ENCODE measurements at regions not wholly inside any gene's neighbourhood (a gene's known extent, or its start where the extent isn't known, plus 50 kb on each side); places are given as distances from the start of the nearest gene placed in this dataset.
"Not testable (repeated sequence)": the region's sequence is repeated elsewhere in the genome, so short reads cannot be mapped to it uniquely, and the experiment has no call there.

- DNase-seq; CTCF ChIA-PET; H3K4me1 Mint-ChIP-seq (ENCODE audit: low read depth); H3K36me3 Mint-ChIP-seq; H3K4me3 Mint-ChIP-seq; POLR2A ChIA-PET; H3K27ac Mint-ChIP-seq; H3K27me3 Mint-ChIP-seq; H3K9me3 Mint-ChIP-seq; intact Hi-C loops (cut with micrococcal nuclease): not testable (repeated sequence)
Observed at GRCh38 chr3:144023543-144023942, 51.9 kb downstream of the DIPK2A start.

DNA sequence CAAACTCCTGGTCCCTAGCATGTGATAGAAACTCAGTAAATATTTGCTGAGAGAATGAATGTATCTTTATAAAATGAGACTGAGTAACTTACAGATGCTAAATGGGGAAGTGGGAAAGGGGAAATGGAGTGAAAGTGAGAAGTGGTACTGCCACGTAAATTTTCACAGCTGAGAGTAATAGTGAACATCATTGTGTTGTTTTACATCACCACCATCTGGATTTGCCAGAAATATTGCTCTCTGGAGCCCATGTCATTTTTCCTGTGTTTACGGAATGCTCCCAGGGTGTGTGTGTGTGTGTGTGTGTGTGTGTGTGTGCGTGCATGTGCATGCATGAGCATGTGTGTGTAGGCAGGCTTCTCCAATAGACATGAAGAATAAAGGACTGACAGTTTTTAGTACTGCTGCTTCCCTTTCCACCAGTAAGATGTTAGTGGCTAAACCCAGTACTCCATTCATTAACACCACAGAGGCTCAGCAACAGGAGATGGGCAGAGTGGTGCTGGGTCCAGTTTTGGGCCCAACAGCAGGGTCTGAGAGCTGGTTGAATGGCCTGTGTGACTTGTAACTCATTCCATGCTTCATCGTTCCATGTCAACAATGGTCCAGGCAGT, 57.3 kb downstream of the DIPK2A start:
- Mint-ChIP-seq H3K9me3 (no peaks in the 10 kb centered on the region), H3K27ac (no peak overlapping the region), H3K4me3 (no peak overlapping the region), H3K27me3 (peaks cover 1% of the 10 kb centered on the region), H3K36me3 (no peaks in the 10 kb centered on the region), H3K4me1 (ENCODE audit: low read depth) (peaks cover 6% of the 10 kb centered on the region)
- ChIA-PET POLR2A (no interaction called here), CTCF (no interaction called here)
- DNase-seq: no peak
- intact Hi-C loops (cut with micrococcal nuclease): no loop called here

GRCh38 chr3:144029769-144030168, 58.1 kb downstream of the DIPK2A start:
- no peak for DNase-seq
- ChIA-PET POLR2A (no interaction called here), CTCF (no interaction called here)
- no peaks in the 10 kb centered on the region for H3K36me3 Mint-ChIP-seq
- H3K27me3 Mint-ChIP-seq: no peaks in the 10 kb centered on the region
- peaks cover 6% of the 10 kb centered on the region for H3K4me1 Mint-ChIP-seq (ENCODE audit: low read depth)
- no peak overlapping the region for H3K27ac Mint-ChIP-seq
- intact Hi-C loops (cut with micrococcal nuclease): no loop called here
- H3K9me3 Mint-ChIP-seq: no peaks in the 10 kb centered on the region
- H3K4me3 Mint-ChIP-seq: no peak overlapping the region

- Mint-ChIP-seq H3K36me3 (no peaks in the 10 kb centered on the region), H3K27me3 (no peaks in the 10 kb centered on the region), H3K4me3 (no peak overlapping the region), H3K27ac (no peak overlapping the region), H3K9me3 (no peaks in the 10 kb centered on the region), H3K4me1 (ENCODE audit: low read depth) (peaks cover 6% of the 10 kb centered on the region)
- intact Hi-C loops (cut with micrococcal nuclease): loop anchor here (2.0 kb wide), 1 partner anchor 61 kb away; the partner anchor contains the start of gene DIPK2A
- DNase-seq: no peak
- CTCF ChIA-PET: no interaction called here
- POLR2A ChIA-PET: no interaction called here
Observed at GRCh38 chr3:144031938-144032337, 60.3 kb downstream of the DIPK2A start.

- no peak for DNase-seq
- Mint-ChIP-seq H3K27me3 (no peaks in the 10 kb centered on the region), H3K36me3 (no peaks in the 10 kb centered on the region), H3K4me3 (no peak overlapping the region), H3K9me3 (no peaks in the 10 kb centered on the region), H3K4me1 (ENCODE audit: low read depth) (peaks cover 6% of the 10 kb centered on the region), H3K27ac (no peak overlapping the region)
- intact Hi-C loops (cut with micrococcal nuclease): loop anchor here (2.0 kb wide), 1 partner anchor 62 kb away; the partner anchor contains the start of gene DIPK2A
- ChIA-PET CTCF (no interaction called here), POLR2A (interaction anchor here (1.0 kb wide), 1 partner anchor 60 kb away, joined by 3 read pairs; no protein-coding TSS in a partner anchor)
Observed at GRCh38 chr3:144032531-144033239, 61.1 kb downstream of the DIPK2A start.

DNA sequence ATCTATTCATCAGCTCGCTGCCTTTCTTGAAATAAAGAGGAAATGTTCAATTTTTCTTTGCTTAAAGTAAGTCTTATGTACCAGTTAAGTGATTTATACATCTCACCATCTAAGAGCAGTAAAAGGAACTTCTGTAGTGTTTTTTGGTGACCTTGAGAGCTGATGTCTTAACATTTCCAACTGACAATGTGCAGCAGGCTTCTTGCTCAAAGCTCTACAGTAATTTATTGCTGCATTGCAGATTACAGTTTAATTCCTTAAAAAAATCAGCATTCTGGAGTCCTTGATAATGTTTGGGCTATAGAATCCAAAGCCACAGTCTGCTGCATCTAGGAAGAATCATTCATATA, 61.6 kb downstream of the DIPK2A start:
- Mint-ChIP-seq H3K4me1 (ENCODE audit: low read depth) (peaks cover 6% of the 10 kb centered on the region), H3K4me3 (no peak overlapping the region), H3K36me3 (no peaks in the 10 kb centered on the region), H3K27me3 (no peaks in the 10 kb centered on the region), H3K27ac (no peak overlapping the region), H3K9me3 (no peaks in the 10 kb centered on the region)
- POLR2A ChIA-PET: interaction anchor here (1.0 kb wide), 1 partner anchor 61 kb away, joined by 3 read pairs; no protein-coding TSS in a partner anchor
- intact Hi-C loops (cut with micrococcal nuclease): loop anchor here (2.0 kb wide), 1 partner anchor 62 kb away; the partner anchor contains the start of gene DIPK2A
- CTCF ChIA-PET: no interaction called here
- no peak for DNase-seq

- H3K27ac Mint-ChIP-seq: no peak overlapping the region
- H3K4me1 Mint-ChIP-seq (ENCODE audit: low read depth): peaks cover 6% of the 10 kb centered on the region
- CTCF ChIA-PET: no interaction called here
- intact Hi-C loops (cut with micrococcal nuclease): loop anchor here (2.0 kb wide), 1 partner anchor 63 kb away; the partner anchor contains the start of gene DIPK2A
- no peaks in the 10 kb centered on the region for H3K27me3 Mint-ChIP-seq
- POLR2A ChIA-PET: interaction anchor here (1.0 kb wide), 1 partner anchor 62 kb away, joined by 3 read pairs; no protein-coding TSS in a partner anchor
- DNase-seq: no peak
- no peak overlapping the region for H3K4me3 Mint-ChIP-seq
- H3K9me3 Mint-ChIP-seq: no peaks in the 10 kb centered on the region
- no peaks in the 10 kb centered on the region for H3K36me3 Mint-ChIP-seq
Observed at GRCh38 chr3:144033863-144034262, 62.2 kb downstream of the DIPK2A start.

GRCh38 chr3:144034715-144035290, 63.2 kb downstream of the DIPK2A start:
- Mint-ChIP-seq H3K36me3 (no peaks in the 10 kb centered on the region), H3K27ac (no peak overlapping the region), H3K27me3 (no peaks in the 10 kb centered on the region), H3K4me3 (no peak overlapping the region), H3K9me3 (no peaks in the 10 kb centered on the region), H3K4me1 (ENCODE audit: low read depth) (peaks cover 6% of the 10 kb centered on the region)
- ChIA-PET CTCF (no interaction called here), POLR2A (no interaction called here)
- DNase-seq: no peak
- intact Hi-C loops (cut with micrococcal nuclease): no loop called here

DNA sequence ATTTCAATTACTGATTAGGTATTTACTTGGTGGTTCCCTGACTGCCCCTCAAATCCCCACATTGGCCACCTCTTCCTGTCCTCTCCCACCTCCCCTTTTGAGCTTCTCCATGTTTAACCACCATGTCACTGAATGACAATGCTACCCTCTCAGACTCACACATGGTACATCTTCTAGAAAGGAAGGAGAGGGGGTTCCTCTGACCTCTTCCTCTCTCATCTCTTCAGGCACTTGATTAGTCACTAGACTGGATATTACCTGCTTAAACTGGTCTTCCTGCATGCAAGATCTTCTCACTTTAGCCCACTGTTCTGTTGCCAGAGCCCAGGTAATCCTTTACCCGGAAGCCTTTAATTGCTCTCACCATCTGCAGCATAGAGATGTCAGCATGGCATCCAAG, 64.9 kb downstream of the DIPK2A start:
- Mint-ChIP-seq H3K36me3 (no peaks in the 10 kb centered on the region), H3K27ac (no peak overlapping the region), H3K4me3 (no peak overlapping the region), H3K9me3 (no peaks in the 10 kb centered on the region), H3K27me3 (peaks cover 2% of the 10 kb centered on the region), H3K4me1 (ENCODE audit: low read depth) (peaks cover 6% of the 10 kb centered on the region)
- ChIA-PET CTCF (no interaction called here), POLR2A (no interaction called here)
- no peak for DNase-seq
- intact Hi-C loops (cut with micrococcal nuclease): no loop called here

- DNase-seq: no peak
- peaks cover 4% of the 10 kb centered on the region for H3K27me3 Mint-ChIP-seq
- H3K4me3 Mint-ChIP-seq: no peak overlapping the region
- intact Hi-C loops (cut with micrococcal nuclease): no loop called here
- no peaks in the 10 kb centered on the region for H3K9me3 Mint-ChIP-seq
- ChIA-PET POLR2A (no interaction called here), CTCF (no interaction called here)
- no peaks in the 10 kb centered on the region for H3K4me1 Mint-ChIP-seq (ENCODE audit: low read depth)
- H3K27ac Mint-ChIP-seq: no peak overlapping the region
- H3K36me3 Mint-ChIP-seq: no peaks in the 10 kb centered on the region
Observed at GRCh38 chr3:144039661-144040060, 68.0 kb downstream of the DIPK2A start.

GRCh38 chr3:144041960-144042556, 70.4 kb downstream of the DIPK2A start:
- Mint-ChIP-seq H3K27me3 (peaks cover 4% of the 10 kb centered on the region), H3K4me1 (ENCODE audit: low read depth) (no peaks in the 10 kb centered on the region), H3K27ac (no peak overlapping the region), H3K9me3 (no peaks in the 10 kb centered on the region), H3K4me3 (no peak overlapping the region), H3K36me3 (no peaks in the 10 kb centered on the region)
- no peak for DNase-seq
- ChIA-PET CTCF (no interaction called here), POLR2A (no interaction called here)
- intact Hi-C loops (cut with micrococcal nuclease): no loop called here

- POLR2A ChIA-PET: no interaction called here
- Mint-ChIP-seq H3K4me1 (ENCODE audit: low read depth) (no peaks in the 10 kb centered on the region), H3K9me3 (no peaks in the 10 kb centered on the region), H3K36me3 (no peaks in the 10 kb centered on the region), H3K27me3 (peaks cover 2% of the 10 kb centered on the region), H3K27ac (no peak overlapping the region), H3K4me3 (no peak overlapping the region)
- CTCF ChIA-PET: no interaction called here
- DNase-seq: no peak
- intact Hi-C loops (cut with micrococcal nuclease): no loop called here
Observed at GRCh38 chr3:144045766-144046165, 74.1 kb downstream of the DIPK2A start.

All from activated CD4-positive, alpha-beta memory T cell treated with anti-CD3 and anti-CD28 coated beads for 36 hours (primary cell).